ENCODE measurements at regions not wholly inside any gene's neighbourhood (a gene's known extent, or its start where the extent isn't known, plus 50 kb on each side); places are given as distances from the start of the nearest gene placed in this dataset.

DNA sequence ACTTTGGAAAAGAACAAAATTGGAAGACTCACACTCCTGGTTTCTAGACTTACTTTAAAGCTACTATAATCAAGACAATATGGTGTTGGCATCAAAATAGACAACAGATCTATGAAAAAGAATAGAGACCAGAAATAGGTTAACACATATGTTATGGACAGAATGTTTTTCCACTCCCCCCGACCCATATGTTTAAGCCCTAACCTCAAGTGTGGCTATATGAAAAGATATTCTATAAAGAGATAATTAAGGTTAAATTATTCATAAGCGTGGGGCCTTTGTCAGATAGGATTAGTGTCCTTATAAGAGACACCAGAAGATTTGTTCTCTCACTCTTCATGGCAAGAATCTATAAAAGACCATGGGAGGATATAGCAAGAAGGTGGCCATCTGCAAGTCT is 440.0 kb downstream of the AASDHPPT start:
- Histone ChIP-seq H4K20me1 (ENCODE audit: control insufficient read depth, insufficient read depth, insufficient read length) (no peaks in the 10 kb centered on the region), H3K79me2 (ENCODE audit: insufficient read depth, low read length) (no peaks in the 10 kb centered on the region), H3K27ac (ENCODE audit: insufficient read length, low read depth, low read length) (no peak overlapping the region), H3K14ac (ENCODE audit: insufficient read depth, low read length) (no peak overlapping the region), H2BK20ac (ENCODE audit: low read depth, low read length, poor library complexity, severe bottlenecking) (no peak overlapping the region), H4K91ac (ENCODE audit: insufficient read length, low read depth, low read length) (no peak overlapping the region), H2BK15ac (ENCODE audit: low read depth, low read length) (no peak overlapping the region), H2AFZ (ENCODE audit: low read length) (no peak overlapping the region), H2AK5ac (ENCODE audit: insufficient read length, low read length) (no peak overlapping the region), H3K23ac (ENCODE audit: insufficient read length, low read depth, low read length) (no peak overlapping the region), H3T11ph (ENCODE audit: low read length) (no peak overlapping the region), H3K9ac (ENCODE audit: extremely low read depth, insufficient read length, low read length) (no peak overlapping the region), H3K79me1 (ENCODE audit: insufficient read depth, low read depth, low read length, poor library complexity, severe bottlenecking) (no peaks in the 10 kb centered on the region), H4K8ac (replicated peaks; ENCODE audit: insufficient read length, low read depth, low read length) (no peak overlapping the region), H3K27me3 (ENCODE audit: insufficient read depth, low read length) (no peaks in the 10 kb centered on the region), H3K9me3 (ENCODE audit: control insufficient read depth, low read depth, low read length) (no peaks in the 10 kb centered on the region), H3K18ac (ENCODE audit: insufficient read length, low read depth, low read length) (no peak overlapping the region), H4K5ac (ENCODE audit: insufficient read length, low read depth, low read length) (no peak overlapping the region), H3K4ac (ENCODE audit: low read depth, low read length) (no peak overlapping the region), H3K56ac (ENCODE audit: insufficient read length, low read depth, low read length) (no peak overlapping the region), H3K4me2 (ENCODE audit: insufficient read depth, insufficient read length, low read length) (no peak overlapping the region), H3K23me2 (ENCODE audit: insufficient read length, low read depth, low read length, poor library complexity, severe bottlenecking) (no peaks in the 10 kb centered on the region), H2BK5ac (ENCODE audit: insufficient read length, low read length) (no peak overlapping the region), H3K4me1 (ENCODE audit: insufficient read depth, low read length) (no peaks in the 10 kb centered on the region), H2BK120ac (ENCODE audit: low read depth, low read length, poor library complexity, severe bottlenecking) (no peak overlapping the region), H2BK12ac (ENCODE audit: insufficient read length, low read depth, low read length) (no peak overlapping the region)
- Mint-ChIP-seq H3K4me1 (no peaks in the 10 kb centered on the region), H3K27ac (no peak overlapping the region), H3K9me3 (no peaks in the 10 kb centered on the region; a peak in 1 of 5 replicates), H3K27me3 (ENCODE audit: low read depth) (no peaks in the 10 kb centered on the region), H3K4me3 (no peak overlapping the region), H3K36me3 (ENCODE audit: insufficient read depth in 1 of 3, low read depth in 3 of 3) (no peaks in the 10 kb centered on the region)
- DNase-seq, result no peak
- TF ChIP-seq, protein P1, sequence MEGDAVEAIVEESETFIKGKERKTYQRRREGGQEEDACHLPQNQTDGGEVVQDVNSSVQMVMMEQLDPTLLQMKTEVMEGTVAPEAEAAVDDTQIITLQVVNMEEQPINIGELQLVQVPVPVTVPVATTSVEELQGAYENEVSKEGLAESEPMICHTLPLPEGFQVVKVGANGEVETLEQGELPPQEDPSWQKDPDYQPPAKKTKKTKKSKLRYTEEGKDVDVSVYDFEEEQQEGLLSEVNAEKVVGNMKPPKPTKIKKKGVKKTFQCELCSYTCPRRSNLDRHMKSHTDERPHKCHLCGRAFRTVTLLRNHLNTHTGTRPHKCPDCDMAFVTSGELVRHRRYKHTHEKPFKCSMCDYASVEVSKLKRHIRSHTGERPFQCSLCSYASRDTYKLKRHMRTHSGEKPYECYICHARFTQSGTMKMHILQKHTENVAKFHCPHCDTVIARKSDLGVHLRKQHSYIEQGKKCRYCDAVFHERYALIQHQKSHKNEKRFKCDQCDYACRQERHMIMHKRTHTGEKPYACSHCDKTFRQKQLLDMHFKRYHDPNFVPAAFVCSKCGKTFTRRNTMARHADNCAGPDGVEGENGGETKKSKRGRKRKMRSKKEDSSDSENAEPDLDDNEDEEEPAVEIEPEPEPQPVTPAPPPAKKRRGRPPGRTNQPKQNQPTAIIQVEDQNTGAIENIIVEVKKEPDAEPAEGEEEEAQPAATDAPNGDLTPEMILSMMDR (conservative IDR thresholded peaks at IDR 0.05), result no peak
- no CpG with 5 or more reads among the region's 2 CpGs for WGBS (ENCODE audit: extremely low coverage, insufficient read length, low lambda C conversion rate)

All from H9 (cell line).